ENCODE measurements at regions not wholly inside any gene's neighbourhood (a gene's known extent, or its start where the extent isn't known, plus 50 kb on each side); places are given as distances from the start of the nearest gene placed in this dataset.

DNA sequence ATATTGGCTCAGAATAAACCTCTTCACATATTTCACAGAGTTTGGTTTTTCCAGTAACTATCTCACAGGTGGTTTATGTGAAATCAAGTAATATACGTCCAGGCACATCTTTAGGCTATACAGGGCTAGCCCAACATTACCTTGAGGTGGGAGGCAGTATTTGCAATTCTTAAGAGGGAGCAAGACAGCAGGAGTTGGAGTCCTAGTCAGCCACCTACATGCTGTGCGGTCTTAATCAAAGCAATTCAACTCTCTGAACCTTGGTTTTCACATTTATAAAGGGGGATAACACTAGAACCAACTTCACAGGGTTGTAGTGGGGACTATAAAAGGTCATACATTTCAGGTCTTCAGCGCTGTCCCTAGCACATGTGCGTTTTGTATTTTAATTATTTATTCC is 73.5 kb upstream of the FICD start:
- Histone ChIP-seq H3K4me3 (no peak overlapping the region), H3K27ac (no peak overlapping the region), H3K4me1 (no peaks in the 10 kb centered on the region), H3K9me3 (no peaks in the 10 kb centered on the region), H3K27me3 (no peaks in the 10 kb centered on the region), H3K36me3 (no peaks in the 10 kb centered on the region)
- TF ChIP-seq, protein P1, sequence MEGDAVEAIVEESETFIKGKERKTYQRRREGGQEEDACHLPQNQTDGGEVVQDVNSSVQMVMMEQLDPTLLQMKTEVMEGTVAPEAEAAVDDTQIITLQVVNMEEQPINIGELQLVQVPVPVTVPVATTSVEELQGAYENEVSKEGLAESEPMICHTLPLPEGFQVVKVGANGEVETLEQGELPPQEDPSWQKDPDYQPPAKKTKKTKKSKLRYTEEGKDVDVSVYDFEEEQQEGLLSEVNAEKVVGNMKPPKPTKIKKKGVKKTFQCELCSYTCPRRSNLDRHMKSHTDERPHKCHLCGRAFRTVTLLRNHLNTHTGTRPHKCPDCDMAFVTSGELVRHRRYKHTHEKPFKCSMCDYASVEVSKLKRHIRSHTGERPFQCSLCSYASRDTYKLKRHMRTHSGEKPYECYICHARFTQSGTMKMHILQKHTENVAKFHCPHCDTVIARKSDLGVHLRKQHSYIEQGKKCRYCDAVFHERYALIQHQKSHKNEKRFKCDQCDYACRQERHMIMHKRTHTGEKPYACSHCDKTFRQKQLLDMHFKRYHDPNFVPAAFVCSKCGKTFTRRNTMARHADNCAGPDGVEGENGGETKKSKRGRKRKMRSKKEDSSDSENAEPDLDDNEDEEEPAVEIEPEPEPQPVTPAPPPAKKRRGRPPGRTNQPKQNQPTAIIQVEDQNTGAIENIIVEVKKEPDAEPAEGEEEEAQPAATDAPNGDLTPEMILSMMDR (IDR thresholded peaks at IDR 0.05 in 4 of 5, conservative IDR thresholded peaks at IDR 0.05 in 1 of 5): no peak
- TF ChIP-seq POLR2A (IDR thresholded peaks at IDR 0.05): no peak
- DNase-seq (no peak), ATAC-seq (no peak)
- in situ Hi-C loops (cut with MboI; ENCODE audit: low sequenced_read_pairs in 4 of 4): no loop called here
- intact Hi-C loops (cut with DNase I; ENCODE audit: low total_unique reads): no loop called here

DNA sequence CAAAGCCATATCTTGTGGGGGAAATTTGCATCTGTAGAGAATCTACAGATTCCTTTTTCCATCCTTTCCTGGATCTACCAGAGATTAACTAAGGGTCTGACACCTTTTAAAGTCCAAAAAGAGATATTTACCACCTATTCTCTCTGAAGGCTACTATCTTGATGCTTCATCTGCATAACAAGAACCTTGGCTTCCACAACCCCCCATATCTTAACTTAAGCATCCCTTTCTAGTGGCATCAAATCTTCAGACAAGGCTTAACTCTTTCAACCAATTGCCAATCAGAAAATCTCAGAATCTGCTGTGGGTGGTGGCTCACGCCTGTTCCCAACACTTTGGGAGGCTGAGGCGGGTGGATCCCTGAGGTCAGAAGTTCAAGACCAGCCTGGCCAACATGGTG is 74.3 kb upstream of the FICD start:
- DNase-seq: no peak
- intact Hi-C loops (cut with DNase I; ENCODE audit: low total_unique reads): no loop called here
- H3K9me3 ChIP-seq: no peaks in the 10 kb centered on the region
- no peak overlapping the region for H3K4me3 ChIP-seq
- no peaks in the 10 kb centered on the region for H3K36me3 ChIP-seq
- no peak for ATAC-seq
- no peaks in the 10 kb centered on the region for H3K27me3 ChIP-seq
- H3K27ac ChIP-seq: no peak overlapping the region
- in situ Hi-C loops (cut with MboI; ENCODE audit: low sequenced_read_pairs in 4 of 4): no loop called here
- H3K4me1 ChIP-seq: no peaks in the 10 kb centered on the region
- TF ChIP-seq, protein P1 (IDR thresholded peaks at IDR 0.05 in 4 of 5, conservative IDR thresholded peaks at IDR 0.05 in 1 of 5): no peak
- no peak for TF ChIP-seq POLR2A (IDR thresholded peaks at IDR 0.05)

DNA sequence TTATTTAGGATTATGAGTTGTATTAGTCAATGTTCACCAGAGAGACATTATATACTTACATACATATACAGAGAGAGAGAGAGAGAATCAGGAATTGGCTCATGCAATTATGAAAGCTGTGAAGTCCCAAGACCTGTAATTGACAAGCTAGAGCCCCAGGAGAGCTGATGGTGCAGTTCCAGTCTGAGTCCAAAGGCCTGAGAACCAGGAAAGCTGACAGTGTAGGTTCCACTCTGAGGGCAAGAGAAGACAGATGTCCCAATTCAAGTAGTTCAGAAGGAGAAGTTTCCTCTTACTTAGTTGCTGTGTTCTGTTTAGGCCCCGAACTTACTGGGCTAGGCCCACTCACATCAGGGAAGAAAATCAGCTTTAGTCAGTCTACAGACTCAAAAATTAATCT is 76.4 kb upstream of the FICD start:
- TF ChIP-seq, protein P1 (IDR thresholded peaks at IDR 0.05 in 4 of 5, conservative IDR thresholded peaks at IDR 0.05 in 1 of 5): no peak
- no peak for TF ChIP-seq POLR2A (IDR thresholded peaks at IDR 0.05)
- DNase-seq (no peak), ATAC-seq (no peak)
- in situ Hi-C loops (cut with MboI; ENCODE audit: low sequenced_read_pairs in 4 of 4) (no loop called here), intact Hi-C loops (cut with DNase I; ENCODE audit: low total_unique reads) (no loop called here)
- Histone ChIP-seq H3K9me3 (no peaks in the 10 kb centered on the region), H3K27ac (no peak overlapping the region), H3K36me3 (no peaks in the 10 kb centered on the region), H3K4me3 (no peak overlapping the region), H3K4me1 (no peaks in the 10 kb centered on the region), H3K27me3 (no peaks in the 10 kb centered on the region)

DNA sequence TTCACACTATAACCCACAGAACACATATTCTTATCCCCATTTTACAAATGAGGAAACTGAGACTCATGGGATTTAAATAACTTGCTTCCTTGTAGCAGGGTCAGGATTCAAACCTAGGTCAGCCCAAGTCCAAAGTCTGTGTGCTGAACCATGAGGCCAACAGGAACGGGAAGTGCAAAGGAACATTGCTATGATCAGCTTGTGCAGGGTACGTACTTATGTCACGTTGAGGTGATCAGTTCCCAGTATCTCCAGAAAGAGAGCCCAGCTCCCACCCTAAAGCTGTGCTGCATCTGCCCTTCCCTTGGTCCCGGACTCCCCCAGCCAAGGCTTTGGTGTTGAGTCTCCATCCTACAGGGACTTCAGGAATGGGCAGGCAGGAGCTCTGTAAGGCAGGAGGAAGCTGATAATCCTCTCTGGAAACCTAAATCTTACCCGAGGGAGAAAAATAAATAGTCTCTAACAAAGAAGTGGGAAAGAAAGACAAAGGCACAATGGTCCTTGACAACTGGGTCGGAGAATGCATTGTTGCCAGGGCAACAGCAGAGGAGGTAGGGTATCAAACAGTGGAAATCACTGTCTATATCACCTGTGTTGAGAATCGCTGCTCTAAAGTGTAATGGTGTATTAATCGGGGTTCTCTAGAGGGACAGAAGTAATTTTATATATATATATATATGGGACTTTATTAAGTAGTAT is 82.5 kb upstream of the FICD start:
- intact Hi-C loops (cut with DNase I; ENCODE audit: low total_unique reads) (no loop called here), in situ Hi-C loops (cut with MboI; ENCODE audit: low sequenced_read_pairs in 4 of 4) (no loop called here)
- TF ChIP-seq, protein P1 (IDR thresholded peaks at IDR 0.05 in 4 of 5, conservative IDR thresholded peaks at IDR 0.05 in 1 of 5): no peak
- no peak for TF ChIP-seq POLR2A (IDR thresholded peaks at IDR 0.05)
- Histone ChIP-seq H3K27ac (no peak overlapping the region), H3K9me3 (no peaks in the 10 kb centered on the region), H3K36me3 (no peaks in the 10 kb centered on the region), H3K27me3 (no peaks in the 10 kb centered on the region), H3K4me3 (no peak overlapping the region), H3K4me1 (no peaks in the 10 kb centered on the region)
- DNase-seq (no peak), ATAC-seq (no peak)

DNA sequence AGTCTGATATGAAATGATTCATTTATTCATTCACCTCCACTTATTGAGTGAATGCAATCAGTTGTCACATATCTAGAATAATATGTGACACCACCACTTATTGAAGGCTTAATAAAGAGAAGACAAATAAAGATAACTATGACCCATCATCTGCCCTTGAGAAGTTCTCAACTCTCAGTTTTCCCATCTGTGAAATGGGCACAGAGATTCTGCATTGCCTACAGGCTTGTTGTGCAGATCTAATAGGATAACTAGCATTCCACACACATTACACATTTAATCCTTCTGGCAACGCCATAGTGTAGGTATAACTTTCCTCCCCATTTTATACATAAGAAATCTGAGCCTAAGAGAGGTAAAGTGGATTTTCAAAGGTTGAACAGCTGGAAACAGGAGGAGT is 84.2 kb upstream of the FICD start:
- Histone ChIP-seq H3K4me3 (no peak overlapping the region), H3K9me3 (no peaks in the 10 kb centered on the region), H3K36me3 (no peaks in the 10 kb centered on the region), H3K27me3 (no peaks in the 10 kb centered on the region), H3K27ac (no peak overlapping the region), H3K4me1 (no peaks in the 10 kb centered on the region)
- intact Hi-C loops (cut with DNase I; ENCODE audit: low total_unique reads): no loop called here
- TF ChIP-seq, protein P1 (IDR thresholded peaks at IDR 0.05 in 4 of 5, conservative IDR thresholded peaks at IDR 0.05 in 1 of 5): no peak
- TF ChIP-seq POLR2A (IDR thresholded peaks at IDR 0.05): no peak
- DNase-seq (no peak), ATAC-seq (no peak)
- in situ Hi-C loops (cut with MboI; ENCODE audit: low sequenced_read_pairs in 4 of 4): no loop called here

All from gastrocnemius medialis (tissue), 4 donors.